Large intestine (tissue), 3 donors: ENCODE measurements at regions not wholly inside any gene's neighbourhood (a gene's known extent, or its start where the extent isn't known, plus 50 kb on each side); places are given as distances from the start of the nearest gene placed in this dataset.

ENCODE experiments used
- DNase-seq, 2 donors: peaks; one replicate each; pipeline versions ENCODE4 v3.0.0 to v3.0.0-alpha.2; 2013
- H3K27ac ChIP-seq: one replicate; pipeline ENCODE4 v1.5.1; 2013; ENCODE audit warnings: low read length
- H3K27me3 ChIP-seq: 2 replicates; pipeline ENCODE4 v1.6.1; 2013; ENCODE audit warnings: low read length; ENCODE audit not compliant: control insufficient read depth, insufficient read depth
- H3K36me3 ChIP-seq: 2 replicates; pipeline ENCODE4 v1.6.1; 2013; ENCODE audit warnings: low read length; ENCODE audit not compliant: control insufficient read depth, insufficient read depth
- H3K4me1 ChIP-seq: one replicate; pipeline ENCODE4 v1.6.1; 2013; ENCODE audit warnings: low read length; ENCODE audit not compliant: control insufficient read depth, insufficient read depth
- H3K4me3 ChIP-seq: one replicate; pipeline ENCODE4 v1.5.1; 2013; ENCODE audit warnings: low read length
- H3K9me3 ChIP-seq: one replicate; pipeline ENCODE4 v1.6.1; 2013; ENCODE audit warnings: mild to moderate bottlenecking, low read depth, low read length, moderate library complexity; ENCODE audit not compliant: control insufficient read depth
- WGBS: methylation state at CpG from one replicate; pipeline ENCODE4 v1.1.5; 2013; ENCODE audit warnings: low lambda C conversion rate; ENCODE audit not compliant: insufficient coverage; 5-methylcytosine and 5-hydroxymethylcytosine counted together

DNA sequence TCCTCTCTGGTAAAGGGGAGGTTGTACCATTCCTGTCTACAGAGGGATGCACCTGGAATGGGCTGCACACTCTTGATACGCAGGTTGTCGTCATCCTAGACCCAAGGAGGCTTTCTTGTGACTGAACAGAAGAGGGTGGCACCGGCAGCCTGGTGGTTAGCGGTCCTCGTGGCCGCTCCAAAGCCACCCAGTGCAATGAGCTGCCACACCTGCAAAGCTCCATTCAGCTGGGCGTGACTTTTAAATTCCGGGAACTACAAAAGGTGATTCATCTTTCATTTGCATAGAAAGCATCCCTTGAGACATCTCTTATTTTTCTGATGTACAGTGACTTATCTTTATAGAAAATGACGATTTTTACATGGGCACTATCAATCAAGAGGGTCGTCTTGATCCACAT is 286.1 kb upstream of the IRX1 start:
- Histone ChIP-seq H3K27ac (no peak overlapping the region), H3K27me3 (no peaks in the 10 kb centered on the region), H3K36me3 (no peaks in the 10 kb centered on the region), H3K4me3 (no peak overlapping the region), H3K9me3 (peaks cover 10% of the 10 kb centered on the region), H3K4me1 (no peaks in the 10 kb centered on the region)
- DNase-seq = no peak
- 100% methylated on average over 1 of the region's 10 CpGs for WGBS

DNA sequence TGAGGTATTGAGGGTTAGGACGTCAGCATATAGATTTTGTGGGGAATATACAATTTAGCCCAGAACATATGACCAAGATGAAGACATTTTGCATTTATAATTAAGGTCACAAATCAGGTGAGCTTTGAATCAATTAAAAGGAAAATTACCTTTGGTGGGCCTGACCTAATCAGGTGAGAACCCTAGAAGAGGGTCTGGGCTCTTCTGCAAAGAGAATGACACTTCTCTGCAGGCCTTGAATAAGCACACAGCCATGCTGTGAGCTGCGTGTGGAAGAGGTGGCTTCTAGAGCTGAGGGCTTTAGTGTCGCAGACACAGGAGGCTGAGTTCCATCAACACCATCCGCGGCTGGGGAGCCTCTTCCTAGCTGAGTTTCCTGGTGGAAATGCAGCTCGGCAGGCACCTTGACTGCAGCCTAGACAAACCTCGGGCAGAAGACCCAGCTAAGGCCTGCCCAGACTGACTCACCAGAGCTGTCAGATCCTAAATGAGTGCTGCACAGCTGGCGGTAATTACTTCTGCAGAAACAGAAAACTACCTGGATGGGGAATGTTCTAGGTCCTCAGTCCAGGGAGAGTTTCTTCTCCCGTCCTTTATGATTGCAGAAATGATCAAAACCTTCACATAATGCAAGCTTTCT is 287.5 kb upstream of the IRX1 start:
- no CpG with 5 or more reads among the region's 9 CpGs for WGBS
- Histone ChIP-seq H3K27ac (no peak overlapping the region), H3K36me3 (no peaks in the 10 kb centered on the region), H3K27me3 (no peaks in the 10 kb centered on the region), H3K4me1 (no peaks in the 10 kb centered on the region), H3K4me3 (no peak overlapping the region), H3K9me3 (peaks cover 10% of the 10 kb centered on the region)
- DNase-seq = no peak

DNA sequence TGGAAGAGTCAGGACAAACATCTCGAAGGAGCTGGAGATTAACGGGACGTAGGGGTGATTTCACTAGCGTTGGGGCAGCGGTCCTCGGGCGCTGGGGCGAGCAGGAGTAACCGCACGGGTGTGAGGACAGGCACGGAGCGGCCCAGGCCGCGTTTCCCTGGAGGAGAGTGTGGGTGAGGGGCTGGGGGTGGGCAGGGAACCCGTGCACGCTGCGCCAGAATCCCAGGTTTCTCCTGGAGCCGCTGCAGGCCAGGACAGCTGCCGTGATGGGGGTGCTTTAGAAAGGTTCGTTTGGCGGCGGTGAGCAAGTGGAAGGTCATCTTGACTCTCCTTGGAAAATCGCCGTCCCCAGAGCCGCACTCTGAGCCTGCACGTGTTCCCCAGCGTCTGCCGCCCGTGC is 290.2 kb upstream of the IRX1 start:
- DNase-seq = no peak
- Histone ChIP-seq H3K4me1 (no peaks in the 10 kb centered on the region), H3K36me3 (no peaks in the 10 kb centered on the region), H3K27ac (no peak overlapping the region), H3K9me3 (peaks cover 5% of the 10 kb centered on the region), H3K27me3 (no peaks in the 10 kb centered on the region), H3K4me3 (no peak overlapping the region)
- no CpG with 5 or more reads among the region's 29 CpGs for WGBS

DNA sequence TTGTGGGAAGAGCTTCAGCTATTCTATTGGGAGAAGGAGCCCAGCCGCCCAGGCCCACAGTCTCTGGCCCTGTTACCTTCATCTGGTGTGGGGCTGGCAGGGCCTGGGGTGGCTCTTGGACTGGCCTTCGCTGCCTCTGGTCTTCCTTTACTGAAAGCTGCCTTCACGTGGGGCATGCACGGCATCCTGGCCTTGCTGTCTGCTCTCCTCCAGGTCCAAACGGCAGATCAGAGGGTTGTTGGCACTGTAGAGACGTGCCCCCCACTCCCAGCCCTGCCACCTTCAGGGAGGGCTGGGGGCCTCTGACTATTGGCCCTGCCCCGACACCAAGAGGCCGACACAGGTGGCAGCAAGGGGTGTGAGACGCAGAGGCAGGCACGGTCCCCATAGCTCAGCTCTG is 291.3 kb upstream of the IRX1 start:
- no peaks in the 10 kb centered on the region for H3K27me3 ChIP-seq
- H3K36me3 ChIP-seq = no peaks in the 10 kb centered on the region
- no peak overlapping the region for H3K4me3 ChIP-seq
- no peak for DNase-seq
- no peak overlapping the region for H3K27ac ChIP-seq
- H3K4me1 ChIP-seq = no peaks in the 10 kb centered on the region
- no CpG with 5 or more reads among the region's 10 CpGs for WGBS
- peaks cover 5% of the 10 kb centered on the region for H3K9me3 ChIP-seq

DNA sequence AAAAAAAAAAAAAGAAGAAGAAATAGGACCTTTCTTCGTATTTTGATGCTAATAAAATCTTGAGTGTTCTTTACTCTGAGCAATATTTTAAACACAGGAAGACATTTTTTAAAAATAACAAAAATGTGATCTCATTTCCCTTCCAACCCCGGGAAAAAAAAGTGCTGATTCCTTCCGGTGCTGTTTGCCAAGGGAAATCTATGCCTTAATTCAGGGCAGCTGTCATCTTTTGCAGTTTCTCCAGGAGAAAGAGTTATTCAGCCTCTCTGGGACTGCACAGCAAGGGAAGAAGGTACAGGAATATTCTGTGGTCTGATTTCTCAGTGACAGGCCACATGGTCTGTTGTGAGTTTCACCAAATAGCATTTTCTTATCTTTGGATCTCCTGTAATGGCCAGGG is 291.9 kb upstream of the IRX1 start:
- H3K4me3 ChIP-seq = no peak overlapping the region
- WGBS = 86% methylated on average over 1 of the region's 3 CpGs
- no peak overlapping the region for H3K27ac ChIP-seq
- H3K27me3 ChIP-seq = no peaks in the 10 kb centered on the region
- peaks cover 5% of the 10 kb centered on the region for H3K9me3 ChIP-seq
- no peaks in the 10 kb centered on the region for H3K36me3 ChIP-seq
- H3K4me1 ChIP-seq = no peaks in the 10 kb centered on the region
- DNase-seq = no peak

DNA sequence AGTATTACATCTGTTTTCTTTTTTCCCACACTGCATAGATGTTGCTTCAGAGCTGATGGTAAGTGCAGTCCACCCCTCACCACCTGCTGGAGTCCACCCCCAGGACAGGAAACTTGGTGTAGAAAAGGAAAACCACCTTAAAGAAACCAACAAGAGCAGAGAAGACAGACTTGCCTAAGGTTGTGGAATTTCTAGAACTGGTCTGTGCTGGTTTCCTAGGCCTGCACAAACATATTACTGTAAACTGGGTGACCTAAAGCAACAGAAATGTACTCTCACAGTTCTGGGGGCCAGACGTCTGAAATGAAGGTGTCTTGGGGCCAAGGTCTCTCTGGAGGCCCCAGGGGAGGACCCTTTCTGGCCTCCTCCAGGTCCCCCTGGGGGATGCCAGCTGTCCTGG is 293.4 kb upstream of the IRX1 start:
- DNase-seq = no peak
- Histone ChIP-seq H3K27ac (no peak overlapping the region), H3K27me3 (no peaks in the 10 kb centered on the region), H3K36me3 (no peaks in the 10 kb centered on the region), H3K4me1 (no peaks in the 10 kb centered on the region), H3K4me3 (no peak overlapping the region), H3K9me3 (peaks cover 5% of the 10 kb centered on the region)
- no CpG with 5 or more reads among the region's 1 CpG for WGBS

DNA sequence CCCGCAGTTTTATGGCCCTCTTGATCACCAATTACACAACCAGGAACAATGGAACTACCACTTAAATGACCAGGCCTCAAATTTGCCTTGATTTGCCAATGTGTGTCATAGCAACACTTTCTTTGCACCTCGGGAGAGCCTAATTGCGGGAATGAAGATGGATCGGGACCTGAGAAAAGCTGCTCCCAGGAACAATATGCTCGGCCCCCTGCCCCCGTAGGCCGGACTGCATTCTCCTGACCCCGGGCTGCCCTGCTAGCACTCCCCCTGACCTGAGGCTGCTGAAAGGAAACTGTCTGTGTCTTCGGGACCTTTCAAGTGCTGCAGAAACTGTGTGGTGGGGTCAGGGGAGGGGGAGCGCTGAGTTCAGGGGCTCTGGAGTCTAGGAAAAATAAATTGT is 294.3 kb upstream of the IRX1 start:
- DNase-seq = no peak
- H3K9me3 ChIP-seq = peaks cover 5% of the 10 kb centered on the region
- H3K27me3 ChIP-seq = no peaks in the 10 kb centered on the region
- no peak overlapping the region for H3K27ac ChIP-seq
- WGBS = 40% methylated on average over 1 of the region's 10 CpGs
- no peak overlapping the region for H3K4me3 ChIP-seq
- H3K36me3 ChIP-seq = no peaks in the 10 kb centered on the region
- no peaks in the 10 kb centered on the region for H3K4me1 ChIP-seq

DNA sequence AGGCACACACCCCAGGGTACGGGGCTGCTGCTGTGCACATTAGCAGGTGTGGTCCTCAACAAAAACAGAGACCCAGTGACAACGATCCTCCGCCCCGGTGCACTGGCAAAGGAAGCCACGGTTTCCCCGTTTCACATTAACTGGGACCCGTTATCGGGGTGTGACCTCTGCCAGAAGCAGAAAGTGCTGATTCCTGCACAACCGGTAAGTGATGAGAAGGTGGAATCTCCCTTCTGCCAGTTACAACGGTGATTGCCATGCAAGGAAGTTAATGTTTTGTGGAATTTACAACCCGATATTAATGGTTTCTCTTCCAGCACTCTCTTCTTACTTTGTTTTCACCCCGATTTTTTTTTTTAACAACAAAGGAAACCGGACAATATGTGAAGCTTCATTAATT is 294.9 kb upstream of the IRX1 start:
- Histone ChIP-seq H3K9me3 (peaks cover 5% of the 10 kb centered on the region), H3K4me1 (no peaks in the 10 kb centered on the region), H3K27ac (no peak overlapping the region), H3K27me3 (no peaks in the 10 kb centered on the region), H3K4me3 (no peak overlapping the region), H3K36me3 (no peaks in the 10 kb centered on the region)
- WGBS = 12% methylated on average over 4 of the region's 13 CpGs
- peak; percentile 26 to 62 for DNase-seq

DNA sequence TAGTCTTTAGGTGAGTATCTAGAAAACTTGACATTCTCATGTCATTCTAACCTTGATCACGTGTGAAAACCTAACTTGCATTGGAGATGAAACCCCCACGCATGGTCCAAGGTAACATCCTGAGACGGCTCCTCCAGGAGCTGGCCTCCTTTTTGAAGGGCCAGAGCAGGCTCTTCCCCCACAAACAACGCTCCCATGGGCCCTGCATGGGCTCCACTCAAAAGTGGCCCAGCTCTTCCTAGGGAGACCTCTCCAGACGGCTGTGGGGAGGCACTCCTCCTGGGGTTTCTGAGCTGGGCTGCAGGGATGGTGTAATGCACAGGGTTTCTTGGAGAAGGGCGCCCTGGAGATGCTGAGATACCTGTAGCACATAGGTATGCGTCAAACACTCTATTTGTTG is 296.2 kb upstream of the IRX1 start:
- Histone ChIP-seq H3K4me1 (no peaks in the 10 kb centered on the region), H3K9me3 (no peaks in the 10 kb centered on the region), H3K36me3 (no peaks in the 10 kb centered on the region), H3K4me3 (no peak overlapping the region), H3K27me3 (no peaks in the 10 kb centered on the region), H3K27ac (no peak overlapping the region)
- DNase-seq = no peak
- no CpG with 5 or more reads among the region's 7 CpGs for WGBS

DNA sequence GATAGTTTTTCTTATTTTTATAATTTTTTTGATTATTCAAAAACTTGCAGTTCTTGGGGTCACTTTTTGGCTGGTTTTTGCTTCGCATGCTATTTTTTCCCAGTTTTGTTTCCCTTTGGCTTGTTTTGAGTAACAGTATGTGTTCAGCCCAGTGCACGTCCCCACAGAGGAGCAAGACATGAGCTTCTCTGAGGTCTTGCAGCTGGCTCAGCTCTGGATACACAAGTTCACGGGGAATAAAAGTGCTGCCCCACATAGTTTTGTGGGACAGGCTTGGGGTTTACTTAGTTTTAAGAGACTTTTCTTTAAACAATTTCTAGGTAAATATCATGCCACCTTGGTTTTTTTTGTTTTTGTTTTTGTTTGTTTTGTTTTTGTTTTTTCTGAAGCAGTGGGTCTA is 297.8 kb upstream of the IRX1 start:
- no peak for DNase-seq

DNA sequence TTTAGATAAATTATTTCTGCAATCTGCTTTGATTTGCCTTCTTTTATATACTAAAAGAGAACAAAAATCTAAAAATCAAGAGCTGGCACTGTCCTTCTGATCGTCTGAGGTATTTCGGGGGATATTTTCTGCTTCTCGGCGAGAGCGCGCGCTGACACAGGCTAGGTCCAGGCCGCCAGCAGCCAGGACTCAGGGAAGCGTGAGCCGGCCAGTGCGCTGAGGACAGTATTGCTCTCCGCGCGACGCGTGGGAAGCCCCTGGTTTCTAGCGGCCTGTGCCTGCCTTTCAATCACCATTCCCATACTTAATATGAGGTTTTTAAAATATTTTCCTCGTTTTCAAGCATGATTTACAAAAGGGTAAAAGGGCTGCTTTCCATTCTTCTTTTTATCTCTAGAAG is 307.3 kb upstream of the IRX1 start:
- no peak overlapping the region for H3K27ac ChIP-seq
- 75% methylated on average over 1 of the region's 18 CpGs for WGBS
- no peak overlapping the region for H3K4me3 ChIP-seq
- no peak for DNase-seq
- H3K27me3 ChIP-seq = no peaks in the 10 kb centered on the region
- H3K4me1 ChIP-seq = no peaks in the 10 kb centered on the region
- H3K9me3 ChIP-seq = no peaks in the 10 kb centered on the region
- H3K36me3 ChIP-seq = no peaks in the 10 kb centered on the region

More for the DNA sequence above, 297.8 kb upstream of the IRX1 start:
- no peaks in the 10 kb centered on the region for H3K36me3 ChIP-seq
- no peak overlapping the region for H3K4me3 ChIP-seq
- 86% methylated on average over 1 of the region's 3 CpGs for WGBS
- H3K4me1 ChIP-seq = no peaks in the 10 kb centered on the region
- H3K9me3 ChIP-seq = no peaks in the 10 kb centered on the region
- H3K27me3 ChIP-seq = no peaks in the 10 kb centered on the region
- no peak overlapping the region for H3K27ac ChIP-seq
